Stimulated activated naive CD8-positive, alpha-beta T cell treated with anti-CD3 and anti-CD28 coated beads, Interleukin-15, amount 100 ng/mL, for 72 hours (primary cell): ENCODE measurements at regions not wholly inside any gene's neighbourhood (a gene's known extent, or its start where the extent isn't known, plus 50 kb on each side); places are given as distances from the start of the nearest gene placed in this dataset.

Experiments
- ATAC-seq: fragments of 150-1000 bp; cut with Tn5 transposase; 2 replicates; pipeline ENCODE4 v1.10.0; 2021; ENCODE audit warnings: mild to moderate bottlenecking, moderate library complexity
- DNase-seq, 2 donors: peaks; one replicate each; pipeline ENCODE4 v3.0.0; 2021 to 2022
- H3K27ac Mint-ChIP-seq, 2 donors: one replicate each; pipeline ENCODE4 v1.8.0; 2022; ENCODE audit warnings: mild to moderate bottlenecking in 2 of 2, mixed read lengths in 2 of 2, moderate library complexity in 2 of 2
- H3K27me3 Mint-ChIP-seq: one replicate; pipeline ENCODE4 v1.8.0; 2022; ENCODE audit warnings: mixed read lengths
- H3K4me1 Mint-ChIP-seq: one replicate; pipeline ENCODE4 v1.8.0; 2022; ENCODE audit warnings: mild to moderate bottlenecking, mixed read lengths
- H3K4me3 Mint-ChIP-seq, 2 donors: one replicate each; pipeline ENCODE4 v1.8.0; 2022; ENCODE audit warnings: mild to moderate bottlenecking in 2 of 2, mixed read lengths in 2 of 2, moderate library complexity in 1 of 2
- H3K9me3 Mint-ChIP-seq, 2 donors: one replicate each; pipeline ENCODE4 v1.8.0; 2022; ENCODE audit warnings: mixed read lengths in 2 of 2

DNA sequence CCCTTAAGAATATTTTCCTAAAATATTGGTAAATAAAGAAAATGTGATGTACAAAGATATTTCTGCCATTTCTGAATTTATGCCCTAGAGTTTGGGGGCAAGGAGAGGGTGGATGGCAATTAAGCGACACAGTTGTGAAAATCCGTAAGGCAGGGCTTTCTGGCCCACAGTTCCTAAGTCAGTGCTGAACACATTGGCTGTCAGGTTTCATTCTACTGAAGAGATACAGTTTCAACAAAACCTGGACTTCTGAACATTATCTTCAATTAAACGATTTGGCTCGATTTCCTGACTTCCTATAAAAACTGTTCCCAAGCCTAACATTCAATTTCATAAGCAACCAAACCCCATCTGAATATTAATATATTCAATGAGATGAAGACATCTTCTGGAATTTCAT lies 61.1 kb upstream of the NEBL start:
- DNase-seq, result no peak
- H3K4me3 Mint-ChIP-seq, result no peak overlapping the region
- ATAC-seq, result no peak
- no peak overlapping the region for H3K27ac Mint-ChIP-seq
- H3K4me1 Mint-ChIP-seq, result no peaks in the 10 kb centered on the region
- H3K27me3 Mint-ChIP-seq, result no peaks in the 10 kb centered on the region
- H3K9me3 Mint-ChIP-seq, result no peaks in the 10 kb centered on the region

- ATAC-seq (no peak), DNase-seq (no peak)
- H3K27me3 Mint-ChIP-seq, result no peaks in the 10 kb centered on the region
- no peak overlapping the region for H3K27ac Mint-ChIP-seq
- no peaks in the 10 kb centered on the region for H3K4me1 Mint-ChIP-seq
- no peaks in the 10 kb centered on the region for H3K9me3 Mint-ChIP-seq
- H3K4me3 Mint-ChIP-seq, result no peak overlapping the region
These were observed 60.6 kb upstream of the NEBL start for GRCh38 chr10:20957744-20958143.

- DNase-seq (no peak), ATAC-seq (no peak)
- Mint-ChIP-seq H3K27ac (no peak overlapping the region), H3K4me1 (no peaks in the 10 kb centered on the region), H3K27me3 (no peaks in the 10 kb centered on the region), H3K4me3 (no peak overlapping the region), H3K9me3 (no peaks in the 10 kb centered on the region)
These were observed 59.7 kb upstream of the NEBL start for GRCh38 chr10:20956843-20957242.

GRCh38 chr10:20955355-20955893 lies 58.3 kb upstream of the NEBL start:
- H3K4me1 Mint-ChIP-seq, result no peaks in the 10 kb centered on the region
- no peak overlapping the region for H3K27ac Mint-ChIP-seq
- ATAC-seq, result peak; percentile 66
- no peak overlapping the region for H3K4me3 Mint-ChIP-seq
- H3K27me3 Mint-ChIP-seq, result no peaks in the 10 kb centered on the region
- DNase-seq, result no peak
- no peaks in the 10 kb centered on the region for H3K9me3 Mint-ChIP-seq

GRCh38 chr10:20954519-20954918 lies 57.4 kb upstream of the NEBL start:
- Mint-ChIP-seq H3K4me1 (no peaks in the 10 kb centered on the region), H3K27ac (no peak overlapping the region), H3K27me3 (no peaks in the 10 kb centered on the region), H3K9me3 (no peaks in the 10 kb centered on the region), H3K4me3 (no peak overlapping the region)
- ATAC-seq (no peak), DNase-seq (no peak)

DNA sequence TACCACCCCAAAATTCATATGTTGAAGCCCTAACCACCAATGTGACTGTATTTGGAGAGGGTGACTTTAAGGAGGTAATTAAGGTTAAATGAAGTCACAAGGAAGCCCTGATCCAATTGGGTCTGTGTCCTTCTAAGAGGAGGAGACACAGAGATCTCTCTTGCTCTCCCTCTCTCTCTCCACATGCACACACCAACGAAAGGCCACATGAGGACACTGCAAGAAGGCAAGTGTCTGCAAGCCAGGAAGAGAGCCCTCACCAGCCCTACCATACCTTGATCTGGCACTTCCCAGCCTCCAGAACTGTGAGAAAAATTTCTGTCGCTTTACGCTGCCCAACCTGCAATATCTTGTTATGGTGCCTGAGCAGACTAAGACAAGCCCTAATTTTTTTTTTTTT lies 56.0 kb upstream of the NEBL start:
- Mint-ChIP-seq H3K27me3 (no peaks in the 10 kb centered on the region), H3K4me3 (no peak overlapping the region), H3K27ac (no peak overlapping the region), H3K4me1 (no peaks in the 10 kb centered on the region), H3K9me3 (no peaks in the 10 kb centered on the region)
- DNase-seq (no peak), ATAC-seq (no peak)

GRCh38 chr10:20949967-20950366 lies 52.9 kb upstream of the NEBL start:
- ATAC-seq, result no peak
- DNase-seq, result no peak
- no peak overlapping the region for H3K4me3 Mint-ChIP-seq

DNA sequence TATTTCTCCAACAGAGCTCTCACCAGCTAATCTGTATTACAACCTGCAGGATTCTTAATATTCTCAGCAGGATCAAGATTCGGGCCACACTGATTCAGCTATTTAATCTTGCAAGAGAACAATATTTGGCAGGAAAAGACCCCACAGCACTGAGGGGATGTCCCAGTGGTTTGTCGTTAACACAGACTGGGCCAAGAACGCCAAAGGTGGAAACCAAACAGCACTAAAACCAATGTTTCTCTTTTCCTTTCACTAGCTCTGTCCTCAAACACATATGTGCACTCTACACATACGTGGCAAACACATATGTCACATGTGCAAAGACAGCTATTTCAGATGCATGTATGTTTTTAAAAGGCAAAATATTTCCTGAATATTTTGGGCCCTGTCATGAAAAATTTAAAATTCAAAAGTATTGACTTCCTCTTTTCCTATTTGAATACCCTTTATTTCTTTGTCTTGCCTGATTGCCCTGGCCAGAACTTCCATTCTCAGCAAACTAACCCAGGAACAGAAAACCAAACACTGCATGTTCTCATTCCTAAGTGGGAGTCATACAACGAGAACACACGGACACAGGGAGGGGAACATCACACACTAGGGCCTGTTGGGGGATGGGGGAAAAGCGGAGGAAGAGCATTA lies 51.7 kb upstream of the NEBL start:
- Mint-ChIP-seq H3K4me1 (no peaks in the 10 kb centered on the region), H3K9me3 (no peaks in the 10 kb centered on the region), H3K27ac (no peak overlapping the region), H3K4me3 (no peak overlapping the region), H3K27me3 (no peaks in the 10 kb centered on the region)
- ATAC-seq (no peak), DNase-seq (no peak)

More at GRCh38 chr10:20949967-20950366, 52.9 kb upstream of the NEBL start:
- Mint-ChIP-seq H3K4me1 (no peaks in the 10 kb centered on the region), H3K27me3 (no peaks in the 10 kb centered on the region), H3K9me3 (no peaks in the 10 kb centered on the region), H3K27ac (no peak overlapping the region)
